GM18519 (cell line): ENCODE measurements at regions not wholly inside any gene's neighbourhood (a gene's known extent, or its start where the extent isn't known, plus 50 kb on each side); places are given as distances from the start of the nearest gene placed in this dataset.

Experiments
- ATAC-seq: cut with Tn5 transposase; IDR thresholded peaks from one replicate; pipeline ENCODE4 v1.9.1; 2021; ENCODE audit warnings: mild to moderate bottlenecking, moderate library complexity; ENCODE audit not compliant: unreplicated experiment, low FRiP score

GRCh38 chr14:101464984-101465794, 96.1 kb upstream of the DIO3 start:
- no peak for ATAC-seq

- no peak for ATAC-seq
Observed at GRCh38 chr14:101465795-101466448, 95.4 kb upstream of the DIO3 start.

GRCh38 chr14:101466456-101467180, 94.7 kb upstream of the DIO3 start:
- ATAC-seq, result no peak

GRCh38 chr14:101467181-101467926, 93.9 kb upstream of the DIO3 start:
- ATAC-seq, result no peak

- ATAC-seq, result no peak
Observed at GRCh38 chr14:101469382-101470247, 91.7 kb upstream of the DIO3 start.

GRCh38 chr14:101470266-101470665, 91.0 kb upstream of the DIO3 start:
- ATAC-seq, result no peak

- no peak for ATAC-seq
Observed at GRCh38 chr14:101471723-101472517, 89.4 kb upstream of the DIO3 start.

- no peak for ATAC-seq
Observed at GRCh38 chr14:101472518-101472849, 88.8 kb upstream of the DIO3 start.

- ATAC-seq, result no peak
Observed at GRCh38 chr14:101473045-101473729, 88.1 kb upstream of the DIO3 start.

GRCh38 chr14:101473795-101474562, 87.3 kb upstream of the DIO3 start:
- no peak for ATAC-seq

- ATAC-seq, result no peak
Observed at GRCh38 chr14:101474563-101475455, 86.5 kb upstream of the DIO3 start.

- no peak for ATAC-seq
Observed at GRCh38 chr14:101475456-101476257, 85.6 kb upstream of the DIO3 start.

GRCh38 chr14:101476258-101476915, 84.9 kb upstream of the DIO3 start:
- no peak for ATAC-seq

GRCh38 chr14:101476916-101477553, 84.3 kb upstream of the DIO3 start:
- ATAC-seq, result no peak

GRCh38 chr14:101477648-101478047, 83.6 kb upstream of the DIO3 start:
- no peak for ATAC-seq
